ENCODE measurements at regions not wholly inside any gene's neighbourhood (a gene's known extent, or its start where the extent isn't known, plus 50 kb on each side); places are given as distances from the start of the nearest gene placed in this dataset.

- Histone ChIP-seq H3K9ac (ENCODE audit: low read length) (no peak overlapping the region), H3K9me3 (ENCODE audit: insufficient read depth, low read length) (no peaks in the 10 kb centered on the region), H3K27ac (ENCODE audit: low read length) (no peak overlapping the region), H2AFZ (ENCODE audit: low read depth, low read length) (no peak overlapping the region), H3K27me3 (ENCODE audit: low read depth, low read length) (no peaks in the 10 kb centered on the region), H3K36me3 (replicated peaks; ENCODE audit: low read depth, low read length) (no peaks in the 10 kb centered on the region), H3K79me2 (ENCODE audit: low read length) (no peaks in the 10 kb centered on the region), H4K20me1 (ENCODE audit: insufficient read depth, low read length) (no peaks in the 10 kb centered on the region), H3K4me3 (ENCODE audit: low read length) (no peak overlapping the region), H3K4me1 (ENCODE audit: low read length) (no peaks in the 10 kb centered on the region), H3K4me2 (ENCODE audit: low read length) (no peak overlapping the region)
- no peak for TF ChIP-seq EZH2phosphoT487 (IDR thresholded peaks at IDR 0.05; ENCODE audit: low read depth)
- no peak for TF ChIP-seq CTCF (IDR thresholded peaks at IDR 0.05; ENCODE audit: low read depth, low read length)
These were observed 116.5 kb upstream of the FBXL7 start for GRCh38 chr5:15383469-15383868.

- Histone ChIP-seq H3K4me2 (ENCODE audit: low read length) (no peak overlapping the region), H3K36me3 (replicated peaks; ENCODE audit: low read depth, low read length) (no peaks in the 10 kb centered on the region), H3K27me3 (ENCODE audit: low read depth, low read length) (no peaks in the 10 kb centered on the region), H3K27ac (ENCODE audit: low read length) (no peak overlapping the region), H3K4me1 (ENCODE audit: low read length) (no peaks in the 10 kb centered on the region), H2AFZ (ENCODE audit: low read depth, low read length) (no peak overlapping the region), H3K79me2 (ENCODE audit: low read length) (no peaks in the 10 kb centered on the region), H3K4me3 (ENCODE audit: low read length) (no peak overlapping the region), H3K9me3 (ENCODE audit: insufficient read depth, low read length) (no peaks in the 10 kb centered on the region), H4K20me1 (ENCODE audit: insufficient read depth, low read length) (no peaks in the 10 kb centered on the region), H3K9ac (ENCODE audit: low read length) (no peak overlapping the region)
- TF ChIP-seq EZH2phosphoT487 (IDR thresholded peaks at IDR 0.05; ENCODE audit: low read depth) (no peak), CTCF (IDR thresholded peaks at IDR 0.05; ENCODE audit: low read depth, low read length) (no peak)
These were observed 117.0 kb upstream of the FBXL7 start for GRCh38 chr5:15383021-15383420.

GRCh38 chr5:15377573-15378340 lies 122.2 kb upstream of the FBXL7 start:
- no peaks in the 10 kb centered on the region for H4K20me1 ChIP-seq (ENCODE audit: insufficient read depth, low read length)
- H3K36me3 ChIP-seq (replicated peaks; ENCODE audit: low read depth, low read length) = no peaks in the 10 kb centered on the region
- no peaks in the 10 kb centered on the region for H3K27me3 ChIP-seq (ENCODE audit: low read depth, low read length)
- no peaks in the 10 kb centered on the region for H3K9me3 ChIP-seq (ENCODE audit: insufficient read depth, low read length)
- TF ChIP-seq EZH2phosphoT487 (IDR thresholded peaks at IDR 0.05; ENCODE audit: low read depth) (no peak), CTCF (IDR thresholded peaks at IDR 0.05; ENCODE audit: low read depth, low read length) (no peak)
- H2AFZ ChIP-seq (ENCODE audit: low read depth, low read length) = no peak overlapping the region
- no peak overlapping the region for H3K9ac ChIP-seq (ENCODE audit: low read length)
- no peaks in the 10 kb centered on the region for H3K79me2 ChIP-seq (ENCODE audit: low read length)
- H3K4me2 ChIP-seq (ENCODE audit: low read length) = no peak overlapping the region
- no peak overlapping the region for H3K4me3 ChIP-seq (ENCODE audit: low read length)
- H3K4me1 ChIP-seq (ENCODE audit: low read length) = no peaks in the 10 kb centered on the region
- no peak overlapping the region for H3K27ac ChIP-seq (ENCODE audit: low read length)

GRCh38 chr5:15376803-15377202 lies 123.2 kb upstream of the FBXL7 start:
- H3K4me1 ChIP-seq (ENCODE audit: low read length) = no peaks in the 10 kb centered on the region
- no peak overlapping the region for H3K27ac ChIP-seq (ENCODE audit: low read length)
- no peaks in the 10 kb centered on the region for H3K9me3 ChIP-seq (ENCODE audit: insufficient read depth, low read length)
- no peak overlapping the region for H3K9ac ChIP-seq (ENCODE audit: low read length)
- no peaks in the 10 kb centered on the region for H4K20me1 ChIP-seq (ENCODE audit: insufficient read depth, low read length)
- H3K4me2 ChIP-seq (ENCODE audit: low read length) = no peak overlapping the region
- no peak for TF ChIP-seq CTCF (IDR thresholded peaks at IDR 0.05; ENCODE audit: low read depth, low read length)
- TF ChIP-seq EZH2phosphoT487 (IDR thresholded peaks at IDR 0.05; ENCODE audit: low read depth) = no peak
- H3K36me3 ChIP-seq (replicated peaks; ENCODE audit: low read depth, low read length) = no peaks in the 10 kb centered on the region
- H3K27me3 ChIP-seq (ENCODE audit: low read depth, low read length) = no peaks in the 10 kb centered on the region
- no peak overlapping the region for H2AFZ ChIP-seq (ENCODE audit: low read depth, low read length)
- H3K79me2 ChIP-seq (ENCODE audit: low read length) = no peaks in the 10 kb centered on the region
- no peak overlapping the region for H3K4me3 ChIP-seq (ENCODE audit: low read length)

Data from OCI-LY3 (cell line).